Thyroid gland (tissue), 4 donors: ENCODE measurements at regions not wholly inside any gene's neighbourhood (a gene's known extent, or its start where the extent isn't known, plus 50 kb on each side); places are given as distances from the start of the nearest gene placed in this dataset.

ENCODE experiments used
- DNase-seq, 2 donors: peaks; one replicate each; pipeline ENCODE4 v3.0.0-alpha.2; 2019
- H3K27ac ChIP-seq, 3 donors: fragments of 200-600 bp; sonication (generic); 1 replicate in 2 of 3; 2 replicates in 1 of 3; pipeline ENCODE4 v1.5.1; 2016 to 2019; ENCODE audit warnings: mild to moderate bottlenecking in 1 of 3, moderate library complexity in 1 of 3
- H3K27me3 ChIP-seq: fragments of 200-600 bp; sonication (generic); one replicate; pipeline ENCODE4 v1.5.1; 2019
- H3K36me3 ChIP-seq, 2 donors: fragments of 200-600 bp; sonication (generic); one replicate each; pipeline ENCODE4 v1.5.1; 2016 to 2019
- H3K4me1 ChIP-seq, 2 donors: fragments of 200-600 bp; sonication (generic); one replicate each; pipeline ENCODE4 v1.5.1; 2017 to 2019
- H3K4me3 ChIP-seq, 3 donors: fragments of 200-600 bp; sonication (generic); replicated peaks in 1 of 3; 1 replicate in 2 of 3; 2 replicates in 1 of 3; pipeline ENCODE4 v1.5.1; 2016; ENCODE audit warnings: mild to moderate bottlenecking in 1 of 3
- H3K9me3 ChIP-seq: fragments of 200-600 bp; sonication (generic); one replicate; pipeline ENCODE4 v1.5.1; 2017
- CTCF ChIP-seq, 6 experiments: fragments of 200-600 bp in 3 of 6; fragments of 450-650 bp in 3 of 6; sonication (generic) in 3 of 6; IDR thresholded peaks; one replicate each; pipeline ENCODE4 v1.5.1; 2016 to 2019; ENCODE audit warnings: antibody characterized with exemption in 6 of 6, mild to moderate bottlenecking in 2 of 6, inconsistent platforms in 1 of 6, moderate library complexity in 1 of 6
- POLR2A ChIP-seq, 2 donors: fragments of 450-650 bp; IDR thresholded peaks; one replicate each; pipeline ENCODE4 v1.6.1; 2017; ENCODE audit warnings: antibody characterized with exemption in 2 of 2, mild to moderate bottlenecking in 2 of 2, moderate library complexity in 1 of 2
- WGBS, 2 donors: methylation state at CpG; one replicate each; pipeline ENCODE4 v1.1.5; 2017; 5-methylcytosine and 5-hydroxymethylcytosine counted together
- intact Hi-C: fragments of 100-400 bp; cut with DNase I; formaldehyde crosslinking; loops from one replicate; pipeline ENCODE4 v1.15.1; 2023

GRCh38 chr5:173509060-173509459, 107.4 kb downstream of the BOD1 start:
- Histone ChIP-seq H3K4me1 (no peaks in the 10 kb centered on the region), H3K27ac (no peak overlapping the region), H3K9me3 (no peaks in the 10 kb centered on the region), H3K27me3 (no peaks in the 10 kb centered on the region), H3K4me3 (no peak overlapping the region), H3K36me3 (no peaks in the 10 kb centered on the region)
- intact Hi-C loops, result no loop called here
- 88 to 89% methylated on average over 3 of the region's 3 CpGs for whole genome bisulfite sequencing, 2 donors
- no peak for DNase-seq
- no peak for TF ChIP-seq CTCF (IDR thresholded peaks at IDR 0.05)
- no peak for TF ChIP-seq POLR2A (IDR thresholded peaks at IDR 0.05)

DNA sequence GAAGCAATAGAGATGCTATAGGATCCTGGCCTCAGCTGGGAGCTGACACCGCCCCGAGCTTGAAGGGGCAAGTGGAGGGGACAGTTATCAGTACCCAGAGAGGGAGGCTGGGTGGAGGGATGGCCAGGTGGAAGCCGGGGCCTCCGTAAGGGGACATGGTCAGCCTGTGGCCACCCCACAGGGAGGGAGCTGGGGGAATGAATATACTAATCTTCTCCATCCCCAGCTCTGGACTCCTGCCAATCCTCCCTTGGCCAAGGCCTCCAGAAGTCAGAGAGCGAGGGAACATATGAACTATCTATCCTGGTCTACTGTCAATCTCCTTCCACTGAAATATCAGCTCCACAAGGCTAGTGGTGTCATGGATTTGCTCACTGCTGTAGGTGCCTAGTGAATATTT, 109.3 kb downstream of the BOD1 start:
- 74 to 78% methylated on average over 5 of the region's 5 CpGs for WGBS, 2 donors
- H3K36me3 ChIP-seq, result no peaks in the 10 kb centered on the region
- H3K9me3 ChIP-seq, result no peaks in the 10 kb centered on the region
- no peaks in the 10 kb centered on the region for H3K4me1 ChIP-seq
- no peaks in the 10 kb centered on the region for H3K27me3 ChIP-seq
- no peak overlapping the region for H3K4me3 ChIP-seq
- no peak overlapping the region for H3K27ac ChIP-seq
- TF ChIP-seq POLR2A (IDR thresholded peaks at IDR 0.05), result no peak
- TF ChIP-seq CTCF (IDR thresholded peaks at IDR 0.05), result no peak
- no peak for DNase-seq
- intact Hi-C loops, result no loop called here

DNA sequence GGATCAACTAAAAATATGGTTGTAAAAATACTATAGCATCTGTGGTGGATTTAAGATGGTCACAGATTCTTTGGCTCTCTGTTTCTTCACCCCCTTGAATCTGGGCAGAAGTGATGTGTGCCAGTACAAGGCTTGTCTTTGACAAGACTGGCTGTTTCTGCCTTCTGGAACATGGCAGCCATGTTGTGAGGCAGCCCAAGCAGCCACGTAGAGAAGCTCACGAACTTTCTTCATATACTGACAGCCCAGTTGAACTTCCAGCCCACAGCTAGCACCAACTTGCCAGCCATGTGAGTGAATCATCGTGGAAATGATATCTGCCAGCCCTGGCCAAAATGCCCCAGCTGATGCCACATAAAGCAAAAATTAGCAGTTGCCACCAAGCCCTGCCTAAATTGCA, 110.8 kb downstream of the BOD1 start:
- Histone ChIP-seq H3K36me3 (no peaks in the 10 kb centered on the region), H3K9me3 (no peaks in the 10 kb centered on the region), H3K4me1 (no peaks in the 10 kb centered on the region), H3K27ac (no peak overlapping the region), H3K4me3 (no peak overlapping the region), H3K27me3 (no peaks in the 10 kb centered on the region)
- intact Hi-C loops, result no loop called here
- no peak for TF ChIP-seq POLR2A (IDR thresholded peaks at IDR 0.05)
- TF ChIP-seq CTCF (IDR thresholded peaks at IDR 0.05), result no peak
- DNase-seq, result no peak
- WGBS, 2 donors, result 87 to 91% methylated on average over 3 of the region's 3 CpGs

DNA sequence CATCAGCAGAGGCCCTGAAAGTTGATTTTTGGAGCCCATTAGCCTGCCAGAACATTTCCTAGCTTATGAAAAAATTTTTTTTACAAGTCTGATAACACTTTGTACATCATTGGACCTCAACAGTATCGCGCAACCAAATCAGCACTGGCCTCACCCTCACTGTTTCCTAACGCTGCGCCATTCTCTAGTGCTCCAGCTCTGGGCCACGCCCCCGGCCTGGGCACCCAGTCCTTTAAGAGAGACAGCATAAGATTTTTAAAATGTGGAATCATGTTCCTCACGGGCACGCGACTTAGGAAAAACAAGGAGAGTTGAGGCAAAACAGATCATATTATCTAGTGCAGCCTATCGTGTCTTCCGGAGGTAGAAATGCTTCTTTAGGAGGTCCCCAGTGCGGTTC, 114.5 kb downstream of the BOD1 start:
- 90 to 93% methylated on average over 12 of the region's 12 CpGs for WGBS, 2 donors
- Histone ChIP-seq H3K27ac (no peak overlapping the region), H3K27me3 (no peaks in the 10 kb centered on the region), H3K4me1 (peaks cover 12 to 14% of the 10 kb centered on the region in 2 donors), H3K36me3 (no peaks in the 10 kb centered on the region), H3K4me3 (no peak overlapping the region), H3K9me3 (no peaks in the 10 kb centered on the region)
- intact Hi-C loops, result no loop called here
- TF ChIP-seq CTCF (IDR thresholded peaks at IDR 0.05) (no peak), POLR2A (IDR thresholded peaks at IDR 0.05) (no peak)
- no peak for DNase-seq

DNA sequence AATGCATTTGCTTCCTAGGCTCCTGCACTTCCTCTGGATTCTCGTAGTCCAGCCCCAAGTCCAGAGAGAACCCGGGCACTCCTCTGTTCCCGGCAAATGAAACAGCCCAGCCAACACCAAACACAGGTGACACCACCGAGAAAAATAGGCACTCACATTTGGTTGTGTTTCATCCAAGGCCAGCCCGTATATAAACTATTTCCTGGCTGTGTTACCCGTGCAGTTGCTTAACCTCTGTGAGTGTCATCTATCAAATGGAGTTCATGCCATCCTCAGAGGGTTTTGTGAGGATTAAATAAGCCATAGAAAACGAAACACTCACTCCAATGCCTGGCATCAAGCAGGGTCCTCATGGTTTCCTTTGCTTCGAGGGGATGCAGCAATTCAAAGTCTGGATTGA, 115.2 kb downstream of the BOD1 start:
- 78 to 85% methylated on average over 8 of the region's 8 CpGs for WGBS, 2 donors

More for the DNA sequence above, 115.2 kb downstream of the BOD1 start:
- no peaks in the 10 kb centered on the region for H3K27me3 ChIP-seq
- H3K9me3 ChIP-seq, result no peaks in the 10 kb centered on the region
- no peaks in the 10 kb centered on the region for H3K36me3 ChIP-seq
- intact Hi-C loops, result no loop called here
- no peak for TF ChIP-seq POLR2A (IDR thresholded peaks at IDR 0.05)
- TF ChIP-seq CTCF (IDR thresholded peaks at IDR 0.05), result no peak
- no peak overlapping the region for H3K27ac ChIP-seq
- peaks cover 12 to 14% of the 10 kb centered on the region in 2 donors for H3K4me1 ChIP-seq
- H3K4me3 ChIP-seq, result no peak overlapping the region
- DNase-seq, result no peak
